HG03432 (cell line): ENCODE measurements at regions not wholly inside any gene's neighbourhood (a gene's known extent, or its start where the extent isn't known, plus 50 kb on each side); places are given as distances from the start of the nearest gene placed in this dataset.

Experiments used
- ATAC-seq: cut with Tn5 transposase; IDR thresholded peaks from one replicate; pipeline ENCODE4 v1.9.1; 2021; ENCODE audit warnings: mild to moderate bottlenecking, moderate library complexity; ENCODE audit not compliant: unreplicated experiment

- no peak for ATAC-seq
Measured at GRCh38 chr3:35849496-35849895, 210.2 kb downstream of the ARPP21 start.

DNA sequence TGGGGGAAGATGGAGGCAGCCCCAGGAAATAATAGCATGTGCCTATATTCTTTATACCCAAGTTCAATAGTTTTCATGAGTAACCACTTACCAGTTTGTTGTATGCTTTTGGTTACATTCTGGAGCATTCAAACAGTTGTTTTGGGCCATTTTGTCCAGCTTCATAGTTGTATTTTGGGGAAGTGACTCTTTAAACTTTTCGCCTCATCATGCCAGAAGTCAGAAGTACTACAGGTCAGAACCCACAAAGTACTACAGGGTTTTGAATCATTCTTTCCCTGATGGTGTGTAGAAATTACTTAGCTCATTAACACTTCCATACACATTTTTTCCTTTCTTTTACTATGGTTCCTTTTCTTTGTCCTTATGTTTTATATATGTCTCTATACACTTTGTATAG lies 210.6 kb downstream of the ARPP21 start:
- ATAC-seq, result no peak

DNA sequence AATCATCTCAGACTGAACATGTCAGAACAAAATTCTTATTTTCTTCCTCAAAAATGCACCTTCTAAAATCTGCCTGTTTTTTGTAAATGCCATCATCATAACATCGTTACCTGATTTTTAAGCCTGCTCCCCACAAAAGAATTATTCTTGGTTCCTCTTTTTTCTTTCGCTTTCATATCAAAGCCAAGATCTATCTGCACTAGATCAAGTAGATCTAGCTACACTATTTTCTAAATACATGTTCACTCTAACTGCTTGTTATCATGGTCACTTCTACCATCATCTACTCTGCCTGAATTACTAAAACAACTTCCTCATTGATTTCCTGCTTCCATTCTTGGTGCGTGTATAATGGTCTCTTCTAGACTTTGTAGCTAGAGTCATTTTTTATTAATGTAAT lies 217.7 kb downstream of the ARPP21 start:
- peak; percentile 92 for ATAC-seq

GRCh38 chr3:35862057-35862456 lies 222.7 kb downstream of the ARPP21 start:
- no peak for ATAC-seq

DNA sequence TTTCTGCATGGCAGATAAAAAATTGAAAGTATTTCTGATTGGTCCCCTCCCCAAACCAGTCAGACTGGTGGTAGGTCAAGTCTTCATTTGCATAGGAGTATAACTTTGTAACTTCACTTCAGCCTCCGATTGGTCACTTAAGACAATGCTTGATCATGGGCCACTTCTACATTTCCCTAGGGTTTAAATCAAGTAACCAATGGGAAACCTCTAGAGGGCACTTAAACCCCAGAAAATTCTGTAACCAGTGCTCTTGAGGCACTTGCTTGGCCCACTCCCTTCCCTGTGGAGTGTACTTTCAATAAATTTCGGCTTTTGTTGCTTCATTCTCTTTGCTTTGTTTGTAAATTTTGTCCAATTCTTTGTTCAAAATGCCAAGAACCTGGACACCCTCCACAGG lies 225.5 kb downstream of the ARPP21 start:
- no peak for ATAC-seq

- ATAC-seq, result no peak
Measured at GRCh38 chr3:35867791-35868190, 228.5 kb downstream of the ARPP21 start.

DNA sequence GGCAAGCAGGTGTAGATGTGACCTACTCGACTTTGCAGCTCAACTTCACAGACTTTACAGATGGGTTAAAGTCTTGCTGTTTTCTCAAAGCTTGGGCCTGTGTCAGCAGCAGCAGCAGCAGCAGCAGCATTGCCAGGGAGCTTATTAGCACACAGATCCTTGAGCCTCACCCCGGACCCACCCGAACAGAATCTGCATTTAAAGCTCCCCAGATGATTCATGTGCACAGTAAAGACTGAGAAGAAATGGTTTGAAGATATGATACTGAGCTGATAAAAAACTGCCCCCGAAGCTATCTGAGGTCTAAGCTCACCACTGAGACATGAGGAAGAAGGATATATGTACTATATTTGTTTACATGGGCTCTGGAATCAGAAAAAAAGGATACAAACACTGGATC lies 231.7 kb downstream of the ARPP21 start:
- no peak for ATAC-seq

- no peak for ATAC-seq
Measured at GRCh38 chr3:35883929-35884328, 244.6 kb downstream of the ARPP21 start.

- no peak for ATAC-seq
Measured at GRCh38 chr3:35894735-35895134, 255.4 kb downstream of the ARPP21 start.

- no peak for ATAC-seq
Measured at GRCh38 chr3:35899245-35899644, 259.9 kb downstream of the ARPP21 start.

DNA sequence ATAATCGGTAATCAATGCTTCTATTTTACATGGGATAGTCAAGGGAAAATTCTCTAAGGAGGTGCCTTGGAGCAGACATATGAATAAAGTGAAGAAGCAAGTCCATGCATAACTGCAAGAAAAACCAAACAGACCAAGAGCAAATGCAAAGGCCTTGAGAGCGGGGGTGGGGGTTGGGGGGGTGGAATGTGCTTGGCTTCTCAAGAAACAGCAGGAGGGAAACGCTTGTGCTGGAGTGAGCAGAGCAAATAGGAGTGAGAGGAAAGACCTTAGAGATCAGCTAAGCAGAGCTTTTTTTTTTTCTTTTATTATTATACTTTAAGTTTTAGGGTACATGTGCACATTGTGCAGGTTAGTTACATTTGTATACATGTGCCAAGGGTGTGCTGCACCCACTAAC lies 260.8 kb downstream of the ARPP21 start:
- no peak for ATAC-seq

GRCh38 chr3:35908366-35909232 lies 269.3 kb downstream of the ARPP21 start:
- peak; percentile 84 for ATAC-seq

GRCh38 chr3:35919160-35919559 lies 279.8 kb downstream of the ARPP21 start:
- ATAC-seq, result no peak

- no peak for ATAC-seq
Measured at GRCh38 chr3:35921718-35922117, 282.4 kb downstream of the ARPP21 start.

DNA sequence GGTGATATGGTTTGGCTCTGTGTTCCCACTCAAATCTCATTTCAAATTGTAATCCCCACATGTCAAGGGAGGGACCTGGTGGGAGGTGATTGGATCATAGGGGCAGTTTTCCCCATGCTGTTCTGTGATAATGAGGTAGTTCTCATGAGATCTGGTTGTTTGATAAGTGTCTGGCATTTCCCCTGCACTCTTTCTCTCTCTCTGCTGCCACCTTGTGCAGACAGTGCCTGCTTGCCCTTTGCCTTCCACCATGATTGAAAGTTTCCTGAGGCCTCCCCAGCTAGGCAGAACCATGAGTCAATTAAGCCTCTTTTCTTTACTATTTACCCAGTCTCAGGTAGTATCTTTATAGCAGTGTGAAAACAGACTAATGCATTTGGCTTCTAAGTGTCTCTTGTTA lies 284.7 kb downstream of the ARPP21 start:
- ATAC-seq, result peak; percentile 77

- ATAC-seq, result no peak
Measured at GRCh38 chr3:35927441-35927840, 288.1 kb downstream of the ARPP21 start.

- ATAC-seq, result no peak
Measured at GRCh38 chr3:35929158-35929557, 289.8 kb downstream of the ARPP21 start.

- no peak for ATAC-seq
Measured at GRCh38 chr3:35931867-35932266, 292.5 kb downstream of the ARPP21 start.

GRCh38 chr3:35932995-35933394 lies 293.7 kb downstream of the ARPP21 start:
- no peak for ATAC-seq

GRCh38 chr3:35936571-35936970 lies 297.2 kb downstream of the ARPP21 start:
- no peak for ATAC-seq

DNA sequence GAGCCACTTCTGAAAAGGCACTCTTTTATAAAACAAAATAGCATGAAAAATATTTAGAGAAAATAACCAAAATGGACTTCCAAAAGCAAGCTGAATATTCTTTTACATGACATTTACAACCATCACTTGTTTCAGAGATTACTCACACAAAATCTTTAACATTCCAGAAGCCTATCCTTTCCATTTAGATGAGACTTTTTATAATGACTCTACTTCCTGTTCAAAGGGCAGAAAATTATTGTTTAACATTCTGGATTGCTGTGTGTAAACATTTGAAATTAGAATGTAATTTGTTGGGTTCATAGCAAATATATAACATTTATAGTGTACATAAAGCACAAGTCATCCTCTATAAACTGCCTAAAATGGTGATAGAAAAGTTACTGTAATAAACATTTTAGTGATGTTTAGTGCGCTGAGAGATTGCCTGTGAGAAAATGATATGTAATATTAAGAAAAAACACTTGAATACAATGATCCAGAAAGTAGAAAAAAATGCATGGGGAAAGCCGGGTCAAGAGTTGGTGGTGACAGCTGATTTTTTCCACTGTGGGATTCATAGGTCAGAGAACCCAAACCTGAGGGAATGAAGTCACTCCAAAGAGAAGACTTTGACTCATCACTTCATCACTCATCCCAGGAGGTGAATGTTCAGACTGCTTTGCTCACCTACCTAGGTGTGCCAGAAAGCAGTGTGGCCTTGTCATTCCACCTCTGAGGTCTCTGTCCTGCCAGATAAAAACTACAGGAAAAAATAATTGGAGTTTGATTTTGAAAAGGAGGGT lies 305.8 kb downstream of the ARPP21 start:
- no peak for ATAC-seq
